Sigmoid colon (tissue), 4 donors: ENCODE measurements at regions not wholly inside any gene's neighbourhood (a gene's known extent, or its start where the extent isn't known, plus 50 kb on each side); places are given as distances from the start of the nearest gene placed in this dataset.

Source experiments
- CTCF ChIP-seq, 4 experiments: fragments of 450-650 bp in 3 of 4; fragments of 200-600 bp in 1 of 4; IDR thresholded peaks; one replicate each; pipeline ENCODE4 v1.5.1; 2016 to 2019; ENCODE audit warnings: antibody characterized with exemption in 4 of 4, mild to moderate bottlenecking in 3 of 4, moderate library complexity in 2 of 4
- EP300 ChIP-seq, 4 donors: sonication (generic); formaldehyde crosslinking; IDR thresholded peaks; one replicate each; pipeline ENCODE4 v1.6.1; 2017; ENCODE audit warnings: antibody characterized with exemption in 4 of 4
- POLR2AphosphoS5 ChIP-seq, 4 donors: sonication (generic); formaldehyde crosslinking; IDR thresholded peaks; one replicate each; pipeline ENCODE4 v1.6.1; 2017; ENCODE audit warnings: antibody characterized with exemption in 4 of 4

- TF ChIP-seq EP300 (IDR thresholded peaks at IDR 0.05) (no peak), POLR2AphosphoS5 (IDR thresholded peaks at IDR 0.05) (no peak), CTCF (IDR thresholded peaks at IDR 0.05) (no peak)
These were observed 207.9 kb upstream of the FIGN start for GRCh38 chr2:163943403-163944346.
